ENCODE measurements at regions not wholly inside any gene's neighbourhood (a gene's known extent, or its start where the extent isn't known, plus 50 kb on each side); places are given as distances from the start of the nearest gene placed in this dataset.

DNA sequence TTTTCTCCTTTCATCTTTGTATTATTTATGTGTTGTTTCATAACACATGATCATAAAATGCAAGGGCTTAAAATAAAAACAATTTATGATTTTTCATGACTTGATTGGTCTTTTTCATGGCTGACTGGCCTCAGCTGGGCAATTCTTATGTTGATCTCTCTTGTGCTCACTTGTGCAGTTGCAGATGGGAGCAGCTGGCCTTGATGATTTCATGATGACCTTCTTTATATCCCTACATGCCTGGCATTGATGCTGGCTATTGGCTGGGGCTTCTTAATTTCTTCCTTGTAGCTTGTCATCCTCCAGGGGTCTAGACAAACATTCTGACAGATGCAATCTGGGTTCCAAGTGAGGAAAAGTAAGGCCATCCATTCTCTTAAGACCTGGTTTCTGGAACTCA is 1832.8 kb upstream of the FLRT2 start:
- no peak for TF ChIP-seq CTCF (IDR thresholded peaks at IDR 0.05; ENCODE audit: low read depth, low read length)
- H3K4me3 ChIP-seq (ENCODE audit: low read depth, low read length) = no peak overlapping the region

DNA sequence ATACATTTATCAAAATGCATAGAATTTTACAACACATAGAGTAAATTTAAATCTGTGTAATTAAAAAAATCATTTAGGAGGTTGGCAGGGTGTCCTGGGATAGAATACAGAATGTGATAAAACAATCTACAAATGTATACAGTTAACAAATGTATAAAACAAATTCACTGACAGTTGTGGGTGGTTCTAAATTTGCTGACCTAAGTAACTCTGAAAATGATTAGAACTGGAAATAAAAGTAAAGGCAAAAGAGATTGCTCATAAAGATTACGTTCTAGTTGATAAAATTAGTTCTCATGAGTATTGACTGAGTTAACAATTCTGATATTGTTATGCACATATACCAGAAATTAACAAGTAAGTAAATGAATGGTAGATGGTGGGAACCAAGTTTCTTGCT is 1827.3 kb upstream of the FLRT2 start:
- TF ChIP-seq CTCF (IDR thresholded peaks at IDR 0.05; ENCODE audit: low read depth, low read length) = no peak
- no peak overlapping the region for H3K4me3 ChIP-seq (ENCODE audit: low read depth, low read length)

GRCh38 chr14:83706231-83706954 is 1823.6 kb upstream of the FLRT2 start:
- TF ChIP-seq CTCF (IDR thresholded peaks at IDR 0.05; ENCODE audit: low read depth, low read length) = no peak
- H3K4me3 ChIP-seq (ENCODE audit: low read depth, low read length) = no peak overlapping the region

DNA sequence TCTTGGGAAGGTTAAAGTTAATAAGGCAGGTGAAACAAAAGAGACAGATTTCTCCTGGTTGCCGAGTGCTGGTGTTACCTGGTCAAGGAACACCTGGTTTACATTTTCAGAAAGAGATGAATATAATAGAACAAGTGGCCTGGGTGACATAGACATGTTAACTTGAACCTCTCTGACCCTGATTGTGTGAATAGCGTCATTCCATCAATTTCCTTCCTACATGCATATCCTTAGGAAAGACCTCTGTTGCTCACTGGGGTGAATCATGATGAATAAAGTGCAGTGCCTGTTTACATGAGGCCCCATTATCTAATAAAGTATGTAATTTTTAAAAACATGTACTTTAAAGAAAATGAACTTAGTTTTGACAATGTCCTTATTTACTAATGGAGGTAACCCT is 1822.9 kb upstream of the FLRT2 start:
- H3K4me3 ChIP-seq (ENCODE audit: low read depth, low read length) = no peak overlapping the region
- no peak for TF ChIP-seq CTCF (IDR thresholded peaks at IDR 0.05; ENCODE audit: low read depth, low read length)

GRCh38 chr14:83709116-83709515 is 1820.8 kb upstream of the FLRT2 start:
- no peak overlapping the region for H3K4me3 ChIP-seq (ENCODE audit: low read depth, low read length)
- TF ChIP-seq CTCF (IDR thresholded peaks at IDR 0.05; ENCODE audit: low read depth, low read length) = no peak

- no peak overlapping the region for H3K4me3 ChIP-seq (ENCODE audit: low read depth, low read length)
- no peak for TF ChIP-seq CTCF (IDR thresholded peaks at IDR 0.05; ENCODE audit: low read depth, low read length)
These were observed 1818.9 kb upstream of the FLRT2 start for GRCh38 chr14:83711046-83711445.

- no peak for TF ChIP-seq CTCF (IDR thresholded peaks at IDR 0.05; ENCODE audit: low read depth, low read length)
- no peak overlapping the region for H3K4me3 ChIP-seq (ENCODE audit: low read depth, low read length)
These were observed 1817.4 kb upstream of the FLRT2 start for GRCh38 chr14:83712418-83713129.

Measured in WI38 (cell line).